HepG2 (cell line): ENCODE measurements at regions not wholly inside any gene's neighbourhood (a gene's known extent, or its start where the extent isn't known, plus 50 kb on each side); places are given as distances from the start of the nearest gene placed in this dataset.

Experiments used
- ATAC-seq: fragments of 200-7000 bp; cut with Tn5 transposase; 3 replicates; pipeline ENCODE4 v1.9.1; 2020; ENCODE audit warnings: mild to moderate bottlenecking, moderate library complexity
- BruUV-seq: library from RNA; stranded (reverse); fragments of 400-500 nt; replicated peaks from 2 replicates; lab custom pipeline; 2021; lab: Mats Ljungman, UMichigan
- CTCF ChIA-PET: fragments of 300-600 bp; formaldehyde crosslinking; extraction: SDS; loops from one replicate; lab custom pipeline; 2021; ENCODE audit warnings: low total read pairs, inconsistent platforms, low intra/inter-chr PET ratio; lab: Yijun Ruan, JAX
- POLR2A ChIA-PET: fragments of 350-600 bp; sonication (Branson Sonifier 250); formaldehyde crosslinking; loops from one replicate; lab custom pipeline; 2020; ENCODE audit warnings: antibody characterized with exemption, inconsistent platforms; lab: Yijun Ruan, JAX
- DNase-seq: peaks from one replicate; pipeline ENCODE4 v3.0.0-alpha.2; 2015; ENCODE audit warnings: low spot score
- FAIRE-seq: peaks from 3 replicates; lab custom pipeline; 2011; peaks lifted over from hg19 to GRCh38; lab: Jason Lieb, UNC
- H2AFZ ChIP-seq: one replicate; pipeline ENCODE4 v1.6.1; 2011; ENCODE audit warnings: low read length, inconsistent platforms
- H3K27ac ChIP-seq: fragments of 300-600 bp; 3 replicates; pipeline ENCODE4 v1.8.0; 2011; ENCODE audit warnings: mixed run types, mild to moderate bottlenecking, mixed read lengths, low read length, inconsistent platforms; ENCODE audit not compliant: insufficient read depth; ENCODE audit errors: extremely low read length
- H3K27me3 ChIP-seq, 2 experiments: fragments of 200-600 bp in 1 of 2; 2 replicates in 1 of 2; 3 replicates in 1 of 2; pipeline versions ENCODE4 v1.6.0 to v1.8.0; 2011; ENCODE audit warnings: low read length in 2 of 2, mild to moderate bottlenecking in 2 of 2, moderate library complexity in 2 of 2, inconsistent platforms in 1 of 2; ENCODE audit not compliant: insufficient read depth in 2 of 2, control insufficient read depth in 1 of 2
- H3K36me3 ChIP-seq, 2 experiments: fragments of 200-600 bp in 1 of 2; replicated peaks in 1 of 2; 2 replicates in 1 of 2; 3 replicates in 1 of 2; pipeline versions ENCODE4 v1.5.1 to v1.8.0; 2011; ENCODE audit warnings: low read length in 2 of 2, inconsistent platforms in 1 of 2; ENCODE audit not compliant: insufficient read depth in 2 of 2, control insufficient read depth in 1 of 2
- H3K4me1 ChIP-seq: 2 replicates; pipeline ENCODE4 v1.5.1; 2012; ENCODE audit warnings: low read length, inconsistent platforms; ENCODE audit not compliant: insufficient read depth
- H3K4me2 ChIP-seq: 2 replicates; pipeline ENCODE4 v1.6.0; 2011; ENCODE audit warnings: low read depth, low read length, inconsistent platforms
- H3K4me3 ChIP-seq, 3 experiments: fragments of 200-600 bp in 1 of 3; sonication (generic), shearing (Covaris generic) in 1 of 3; replicated peaks in 1 of 3; 2 replicates each; pipeline ENCODE4 v1.5.1; 2011 to 2016; ENCODE audit warnings: low read length in 3 of 3, inconsistent platforms in 2 of 3, low read depth in 2 of 3, mild to moderate bottlenecking in 2 of 3, control low read depth in 1 of 3, mixed read lengths in 1 of 3; ENCODE audit not compliant: insufficient read depth in 1 of 3
- H3K79me2 ChIP-seq: one replicate; pipeline ENCODE4 v1.6.1; 2011; ENCODE audit warnings: low read length, inconsistent platforms; ENCODE audit not compliant: insufficient read depth
- H3K9ac ChIP-seq: 2 replicates; pipeline ENCODE4 v1.6.0; 2011; ENCODE audit warnings: mild to moderate bottlenecking, low read depth, low read length, inconsistent platforms; ENCODE audit not compliant: insufficient read depth
- H3K9me3 ChIP-seq: 2 replicates; pipeline ENCODE4 v1.5.1; 2012; ENCODE audit warnings: mild to moderate bottlenecking, low read length
- H4K20me1 ChIP-seq: 2 replicates; pipeline ENCODE4 v1.6.0; 2011; ENCODE audit warnings: inconsistent platforms, mild to moderate bottlenecking, low read length, moderate library complexity; ENCODE audit not compliant: insufficient read depth
- ATF2 ChIP-seq: sonication (generic); formaldehyde crosslinking; IDR thresholded peaks from 2 replicates; pipeline ENCODE4 v1.4.0; 2020; ENCODE audit warnings: missing genetic modification reagents
- FOXM1 ChIP-seq: sonication (generic); formaldehyde crosslinking; IDR thresholded peaks from 2 replicates; pipeline ENCODE4 v1.5.0; 2020; ENCODE audit warnings: missing genetic modification reagents
- GATA4 ChIP-seq: sonication (generic); IDR thresholded peaks from 2 replicates; pipeline ENCODE4 v1.6.1; 2016; ENCODE audit warnings: antibody characterized with exemption, low read depth, borderline replicate concordance
- GZF1 ChIP-seq: sonication (generic); formaldehyde crosslinking; IDR thresholded peaks from 2 replicates; pipeline ENCODE4 v1.5.1; 2020; ENCODE audit warnings: mild to moderate bottlenecking, missing genetic modification reagents
- KLF11 ChIP-seq: IDR thresholded peaks from 2 replicates; pipeline ENCODE4 v1.6.1; 2016; ENCODE audit warnings: missing compliant biosample characterization
- SNAPC4 ChIP-seq: sonication (generic); formaldehyde crosslinking; IDR thresholded peaks from 2 replicates; pipeline ENCODE4 v1.4.0; 2020; ENCODE audit warnings: mild to moderate bottlenecking, missing genetic modification reagents
- SP140L ChIP-seq: sonication (generic); formaldehyde crosslinking; IDR thresholded peaks from 2 replicates; pipeline ENCODE4 v1.4.0; 2020; ENCODE audit warnings: missing genetic modification reagents, borderline replicate concordance
- ZNF205 ChIP-seq: IDR thresholded peaks from 2 replicates; pipeline ENCODE4 v1.6.1; 2018; ENCODE audit warnings: missing biosample characterization, missing genetic modification reagents
- ZNF292 ChIP-seq: sonication (generic); formaldehyde crosslinking; IDR thresholded peaks from 2 replicates; pipeline ENCODE4 v1.8.1; 2022; ENCODE audit warnings: mild to moderate bottlenecking, low read depth, missing genetic modification reagents, borderline replicate concordance
- ZNF570 ChIP-seq: sonication (generic); formaldehyde crosslinking; IDR thresholded peaks from 2 replicates; pipeline ENCODE4 v1.4.0; 2020; ENCODE audit warnings: mild to moderate bottlenecking, missing genetic modification reagents, borderline replicate concordance
- WGBS: methylation state at CpG from one replicate; pipeline ENCODE4 v1.1.6; 2017; ENCODE audit warnings: low lambda C conversion rate; 5-methylcytosine and 5-hydroxymethylcytosine counted together
- in situ Hi-C: cut with HindIII; loops from 2 replicates; pipeline ENCODE4 v1.10.0; 2017; ENCODE audit warnings: low pct_unique_long_range_greater_than_20kb; ENCODE audit not compliant: extremely low pct_ligation_motif_present
- intact Hi-C: fragments of 100-400 bp; cut with micrococcal nuclease; formaldehyde crosslinking; loops from one replicate; pipeline ENCODE4 v1.10.0; 2022; ENCODE audit not compliant: unreplicated experiment

- Histone ChIP-seq H3K27me3 (no peaks in the 10 kb centered on the region), H3K4me2 (no peak overlapping the region), H3K4me1 (no peaks in the 10 kb centered on the region)
- ChIA-PET POLR2A (no interaction called here), CTCF (no interaction called here)
- no peak for DNase-seq
- whole genome bisulfite sequencing = 47% methylated on average over 17 of the region's 17 CpGs
- BruUV-seq = no TSS peak
- FAIRE-seq = no peak
- in situ Hi-C loops = no loop called here
- TF ChIP-seq SNAPC4 (CRISPR knock-in tag) = no peak
- no peak for TF ChIP-seq ZNF205 (CRISPR knock-in tag)
- TF ChIP-seq KLF11 (CRISPR knock-in tag) = no peak
- no peak for TF ChIP-seq FOXM1 (CRISPR knock-in tag)
- no peak for TF ChIP-seq ZNF570
- no peak for TF ChIP-seq ATF2 (CRISPR knock-in tag)
- no peak for TF ChIP-seq ZNF292
- no peak for TF ChIP-seq SP140L (CRISPR knock-in tag)
- no peak for TF ChIP-seq GATA4
- TF ChIP-seq GZF1 (CRISPR knock-in tag) = no peak
- TF ChIP-seq, all 625 proteins: peak for 0
- Histone ChIP-seq H3K27ac (no peak overlapping the region), H3K4me3 (no peak overlapping the region), H4K20me1 (no peaks in the 10 kb centered on the region), H3K36me3 (no peaks in the 10 kb centered on the region), H3K9ac (no peak overlapping the region), H3K9me3 (peaks cover 76% of the 10 kb centered on the region), H3K79me2 (no peaks in the 10 kb centered on the region), H2AFZ (no peak overlapping the region)
- intact Hi-C loops = no loop called here
- ATAC-seq = no peak
These were observed 533.8 kb upstream of the CNTNAP2 start for GRCh38 chr7:145582742-145583303.
